GM19397 (cell line): ENCODE measurements at regions not wholly inside any gene's neighbourhood (a gene's known extent, or its start where the extent isn't known, plus 50 kb on each side); places are given as distances from the start of the nearest gene placed in this dataset.
A peak's percentile ranks its signal among the peaks of the same experiment; 100 is the strongest.

Source experiments
- ATAC-seq: cut with Tn5 transposase; IDR thresholded peaks from one replicate; pipeline ENCODE4 v1.9.1; 2021; ENCODE audit warnings: mild to moderate bottlenecking, moderate library complexity; ENCODE audit not compliant: unreplicated experiment

- ATAC-seq: no peak
Observed at GRCh38 chr6:151753581-151753980, 53.9 kb upstream of the ESR1 start.

DNA sequence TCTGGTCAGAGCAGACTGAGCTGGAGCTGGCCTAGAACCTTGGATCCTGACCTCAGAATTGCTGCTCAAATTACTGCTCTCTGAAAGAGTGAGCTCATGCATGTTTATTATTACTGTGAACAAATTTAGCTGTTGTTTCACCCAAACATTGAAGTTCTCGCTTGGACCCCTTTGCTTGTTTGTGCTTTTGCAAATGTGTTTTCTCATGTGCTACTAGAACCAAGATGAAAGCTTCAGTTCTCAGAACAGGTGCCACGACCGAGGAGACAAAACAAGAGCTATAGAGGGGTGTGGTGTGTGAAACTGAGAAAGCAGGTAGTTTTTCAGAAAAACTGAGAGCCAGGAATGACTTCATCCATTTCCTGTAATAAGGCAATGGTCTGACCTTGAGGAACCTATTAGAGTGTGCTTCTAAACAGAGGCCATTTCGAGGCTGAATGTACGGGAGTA lies 50.0 kb upstream of the ESR1 start:
- ATAC-seq: peak; percentile 93
